ENCODE measurements at regions not wholly inside any gene's neighbourhood (a gene's known extent, or its start where the extent isn't known, plus 50 kb on each side); places are given as distances from the start of the nearest gene placed in this dataset.

DNA sequence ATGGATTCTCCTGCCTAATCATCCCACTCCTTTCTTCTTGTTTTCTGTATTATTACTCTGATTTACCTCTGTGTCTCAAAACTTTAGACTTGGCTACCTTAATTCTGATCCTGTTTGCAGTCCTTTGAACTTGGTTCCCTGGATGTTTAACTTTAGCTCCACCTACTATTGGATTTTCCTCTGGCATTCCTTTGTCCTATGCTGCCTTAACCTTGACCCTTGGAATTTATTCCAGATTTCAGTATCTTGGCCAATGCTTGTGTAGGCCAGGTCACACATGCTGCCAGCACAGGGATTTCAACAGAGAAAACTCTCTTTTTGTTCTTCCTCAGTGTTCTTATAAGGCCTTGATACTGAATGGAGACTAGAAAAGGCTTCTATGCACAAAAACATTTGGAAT, 65.0 kb upstream of the DNAJC19 start:
- no peak for DNase-seq

DNA sequence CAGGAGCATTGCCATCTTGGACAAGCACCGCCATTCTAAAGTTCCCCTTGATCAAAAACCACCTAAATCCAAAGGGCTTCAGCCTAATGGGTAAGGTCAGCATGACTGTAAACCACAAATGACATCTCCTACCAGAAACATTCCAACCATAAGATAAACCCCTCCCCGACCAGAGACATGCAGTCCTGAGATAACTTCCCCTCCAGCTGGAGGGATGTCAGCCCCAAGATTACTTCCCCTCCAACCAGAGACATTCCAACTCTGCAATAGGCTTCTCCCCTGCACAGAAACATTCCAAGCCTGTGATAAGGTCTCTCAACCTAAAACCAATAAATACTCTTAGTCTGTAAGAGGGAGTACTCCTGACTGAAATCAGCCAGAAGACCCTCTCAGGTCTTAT, 62.7 kb upstream of the DNAJC19 start:
- DNase-seq: no peak

DNA sequence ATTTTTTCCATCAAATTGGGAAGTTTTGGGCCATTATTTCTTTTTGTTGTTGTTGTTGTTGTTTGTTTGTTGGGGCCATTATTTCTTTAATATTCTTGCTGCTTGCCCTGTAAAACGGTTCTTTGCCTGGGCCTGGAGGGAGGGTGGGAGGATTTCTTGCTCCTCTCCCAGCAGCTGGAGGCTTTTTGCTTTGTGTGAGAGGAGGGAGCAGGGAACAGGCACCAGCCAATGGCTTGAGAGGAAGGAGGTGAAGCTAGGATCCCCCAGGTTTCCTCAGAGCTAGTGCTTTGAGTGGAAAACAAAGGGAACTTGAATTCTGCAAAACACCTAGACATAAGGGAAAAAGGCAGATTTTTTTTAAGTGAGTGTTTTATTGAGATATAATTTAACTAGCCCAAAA, 61.2 kb upstream of the DNAJC19 start:
- no peak for DNase-seq

DNA sequence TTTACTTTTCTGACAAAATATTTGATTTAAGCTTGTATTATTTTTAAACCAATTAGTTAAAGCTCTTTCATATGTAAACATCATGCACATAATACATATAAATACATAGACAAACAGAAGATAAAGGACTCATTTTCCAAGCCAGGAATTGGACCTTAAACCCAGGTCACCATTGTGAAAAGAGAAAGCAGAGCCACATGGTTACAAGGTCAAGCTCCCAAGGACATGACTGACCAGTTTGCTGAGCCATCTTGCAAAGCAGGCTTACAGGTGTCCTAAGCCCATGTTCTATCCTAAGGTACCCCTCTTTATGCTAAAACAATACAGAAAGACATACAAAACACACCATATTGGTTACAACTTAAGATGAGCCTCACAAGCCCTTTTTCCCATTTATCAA, 50.5 kb upstream of the DNAJC19 start:
- no peak for DNase-seq

All from HCEC 1CT (cell line).